HG03342 (cell line): ENCODE measurements at regions not wholly inside any gene's neighbourhood (a gene's known extent, or its start where the extent isn't known, plus 50 kb on each side); places are given as distances from the start of the nearest gene placed in this dataset.
"Not testable (repeated sequence)": the region's sequence is repeated elsewhere in the genome, so short reads cannot be mapped to it uniquely, and the experiment has no call there.

ENCODE experiments used
- ATAC-seq: cut with Tn5 transposase; IDR thresholded peaks from one replicate; pipeline ENCODE4 v1.9.1; 2021; ENCODE audit warnings: mild to moderate bottlenecking, moderate library complexity; ENCODE audit not compliant: unreplicated experiment

DNA sequence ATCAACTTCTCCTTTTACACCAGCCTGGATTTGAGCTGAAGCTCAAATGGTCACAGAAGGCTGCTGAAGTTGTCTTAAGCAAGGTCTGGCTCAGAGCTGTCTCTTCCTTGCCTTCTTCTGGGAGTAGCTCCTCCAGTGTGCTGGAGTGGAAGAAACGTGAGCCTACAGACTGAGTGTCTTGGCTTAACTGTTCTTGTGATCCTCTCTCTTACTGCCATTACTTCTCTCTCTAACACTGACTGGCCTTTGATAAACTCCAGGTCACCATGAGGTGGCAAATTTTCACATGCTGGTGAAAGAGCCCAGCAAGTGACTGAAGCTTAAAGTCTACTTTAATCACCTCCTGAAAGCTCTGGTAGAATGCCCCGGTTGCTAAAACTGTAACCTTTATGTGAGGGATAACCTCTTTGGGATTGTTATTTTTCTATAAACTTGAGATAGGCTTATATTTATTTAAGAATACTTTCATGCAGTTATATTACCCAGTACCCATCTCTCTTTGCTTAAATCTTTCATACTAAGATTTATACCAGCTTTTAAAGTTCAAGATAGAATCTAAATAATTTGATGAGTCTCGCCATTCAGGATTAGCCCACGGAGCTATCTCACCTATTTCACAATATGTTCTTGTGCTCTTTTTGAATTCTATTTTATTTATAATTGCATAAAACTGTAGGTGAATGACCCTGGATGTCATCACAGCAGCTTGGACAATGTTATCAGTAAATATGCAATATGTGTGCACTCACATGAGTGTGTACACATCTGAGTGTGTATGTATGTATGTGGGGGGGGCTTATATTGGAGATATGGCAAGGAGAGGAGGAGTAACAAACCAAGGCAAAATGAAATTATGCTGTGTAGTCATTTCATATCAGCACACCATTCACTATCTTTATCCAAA lies 924.0 kb downstream of the LTN1 start:
- no peak for ATAC-seq

GRCh38 chr21:28066596-28067387 lies 925.9 kb downstream of the LTN1 start:
- ATAC-seq: no peak

DNA sequence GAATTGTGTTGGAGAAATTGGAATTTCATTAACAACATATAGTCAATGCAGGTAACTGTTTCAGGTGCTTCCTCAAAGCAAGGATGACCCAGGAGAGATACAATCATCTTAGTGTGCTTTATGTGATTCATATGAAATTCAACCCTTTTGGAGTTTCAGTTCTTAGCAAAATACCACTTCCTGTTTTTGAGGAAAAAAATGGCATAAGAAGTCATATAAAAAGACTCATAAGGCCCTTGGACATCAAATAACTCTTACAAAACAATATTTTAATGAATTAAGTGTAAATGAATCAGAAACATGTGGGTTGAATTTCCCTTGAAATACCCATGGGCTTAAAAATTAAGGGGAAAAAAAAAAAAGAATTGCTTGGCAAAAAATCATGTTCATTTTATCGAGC lies 926.6 kb downstream of the LTN1 start:
- no peak for ATAC-seq

- ATAC-seq: no peak
Measured at GRCh38 chr21:28063241-28064216, 929.1 kb downstream of the LTN1 start.

GRCh38 chr21:28052956-28053355 lies 939.7 kb downstream of the LTN1 start:
- not testable (repeated sequence) for ATAC-seq

- not testable (repeated sequence) for ATAC-seq
Measured at GRCh38 chr21:28051649-28052048, 941.0 kb downstream of the LTN1 start.

GRCh38 chr21:28035692-28036091 lies 957.0 kb downstream of the LTN1 start:
- not testable (repeated sequence) for ATAC-seq

GRCh38 chr21:28034916-28035315 lies 957.8 kb downstream of the LTN1 start:
- ATAC-seq: not testable (repeated sequence)

DNA sequence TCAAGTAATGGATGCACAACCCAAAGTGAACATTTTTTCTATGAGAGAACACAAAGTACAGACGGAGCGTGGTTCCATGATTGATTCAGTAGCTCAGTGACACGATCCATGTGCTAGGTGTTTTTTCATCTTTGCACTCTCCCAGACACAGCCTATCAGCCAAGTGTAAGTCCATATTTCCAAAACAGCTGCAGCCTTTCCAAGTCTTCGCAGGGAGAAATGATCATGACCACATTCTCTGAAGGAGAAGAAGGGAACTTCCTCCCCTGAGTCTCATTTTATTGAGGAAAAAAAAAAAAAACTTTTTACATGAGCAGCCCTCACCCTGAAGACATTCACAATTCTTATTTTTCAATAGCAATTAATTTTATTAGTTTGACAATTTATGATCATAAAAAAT lies 958.3 kb downstream of the LTN1 start:
- not testable (repeated sequence) for ATAC-seq

GRCh38 chr21:28032652-28033051 lies 960.0 kb downstream of the LTN1 start:
- ATAC-seq: not testable (repeated sequence)

GRCh38 chr21:28031066-28031465 lies 961.6 kb downstream of the LTN1 start:
- ATAC-seq: not testable (repeated sequence)

DNA sequence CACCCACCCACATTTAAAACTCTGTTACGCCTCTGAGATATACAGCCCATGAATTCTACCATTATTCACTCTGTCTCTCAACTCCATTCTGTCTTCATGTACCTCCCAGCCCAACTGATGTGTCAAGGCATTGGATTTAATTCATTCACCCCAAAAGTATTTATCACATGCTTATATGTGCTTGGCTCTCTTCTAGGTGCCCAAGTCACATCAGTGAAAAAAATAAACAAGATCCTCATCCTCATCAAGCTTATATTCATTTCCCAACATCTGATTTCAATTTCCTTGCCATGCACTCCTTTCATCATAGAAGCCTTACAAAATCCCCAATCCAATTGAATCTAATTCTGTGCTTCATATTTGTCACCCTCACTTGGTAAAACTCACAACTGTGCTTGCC lies 967.6 kb downstream of the LTN1 start:
- no peak for ATAC-seq

GRCh38 chr21:28018741-28019669 lies 973.7 kb downstream of the LTN1 start:
- no peak for ATAC-seq

DNA sequence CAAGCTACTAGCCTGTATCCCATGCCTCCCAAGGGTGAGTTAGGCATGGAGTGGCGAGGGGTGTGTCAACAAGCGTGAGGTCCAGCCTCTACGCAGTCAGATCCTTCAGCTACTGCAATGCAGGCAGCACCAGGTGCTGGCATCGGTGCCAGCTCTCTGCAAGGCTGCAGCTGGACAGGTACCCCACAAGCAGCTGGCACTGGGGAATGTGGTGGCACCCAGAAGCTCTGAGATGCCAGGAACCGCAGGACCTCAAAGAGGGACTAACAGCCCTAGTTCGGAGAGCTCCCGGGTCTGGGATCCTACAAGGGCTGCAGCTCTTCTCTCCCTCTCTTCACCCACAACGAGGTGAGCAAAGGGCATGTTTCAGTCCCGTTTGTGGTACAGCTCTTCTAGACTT lies 974.5 kb downstream of the LTN1 start:
- ATAC-seq: no peak

- no peak for ATAC-seq
Measured at GRCh38 chr21:28016571-28016970, 976.1 kb downstream of the LTN1 start.

DNA sequence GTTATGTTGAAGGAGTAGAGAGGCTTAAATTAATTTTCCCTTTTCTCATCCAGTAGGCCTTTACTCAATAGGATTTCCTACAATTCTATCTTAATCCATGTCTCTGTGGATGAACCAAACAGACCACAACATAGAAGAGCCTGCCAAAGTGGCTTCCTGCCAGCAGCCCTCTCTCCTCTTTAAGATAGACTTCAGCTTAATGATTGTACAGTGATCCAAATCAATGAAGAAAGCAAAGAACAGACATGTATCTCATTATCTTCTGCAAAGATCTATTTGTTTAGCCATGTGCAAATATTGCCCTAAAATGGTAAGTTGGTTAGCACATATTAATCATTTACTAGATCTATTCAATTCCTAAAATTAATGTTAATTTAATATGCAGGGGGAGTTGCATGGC lies 979.6 kb downstream of the LTN1 start:
- not testable (repeated sequence) for ATAC-seq

GRCh38 chr21:28011970-28012369 lies 980.7 kb downstream of the LTN1 start:
- not testable (repeated sequence) for ATAC-seq

DNA sequence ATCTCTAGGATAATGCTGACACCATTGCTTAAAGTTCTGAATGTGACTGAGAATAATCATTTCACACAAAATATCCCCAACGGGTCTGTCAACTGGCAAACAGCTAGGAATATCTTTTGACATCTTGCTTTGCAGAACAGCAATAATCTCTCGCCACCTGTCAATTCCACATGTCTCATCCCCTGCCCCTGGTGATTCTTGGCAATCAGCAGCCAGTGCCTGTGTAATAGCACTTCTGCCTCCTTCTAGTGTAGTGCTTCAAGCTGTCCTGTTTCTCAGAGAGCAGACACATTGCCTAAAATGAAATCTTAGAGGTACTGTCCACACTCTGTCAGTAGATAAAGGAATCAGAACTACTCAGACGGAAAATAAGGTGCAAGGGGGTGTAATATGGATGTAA lies 984.4 kb downstream of the LTN1 start:
- not testable (repeated sequence) for ATAC-seq

GRCh38 chr21:28003627-28004026 lies 989.0 kb downstream of the LTN1 start:
- ATAC-seq: not testable (repeated sequence)

GRCh38 chr21:27996906-27997305 lies 995.8 kb downstream of the LTN1 start:
- ATAC-seq: not testable (repeated sequence)
